ENCODE measurements at regions not wholly inside any gene's neighbourhood (a gene's known extent, or its start where the extent isn't known, plus 50 kb on each side); places are given as distances from the start of the nearest gene placed in this dataset.
"Not testable (repeated sequence)": the region's sequence is repeated elsewhere in the genome, so short reads cannot be mapped to it uniquely, and the experiment has no call there.

GRCh38 chr2:67156796-67157195 is 240.3 kb upstream of the ETAA1 start:
- TF ChIP-seq, protein P1, sequence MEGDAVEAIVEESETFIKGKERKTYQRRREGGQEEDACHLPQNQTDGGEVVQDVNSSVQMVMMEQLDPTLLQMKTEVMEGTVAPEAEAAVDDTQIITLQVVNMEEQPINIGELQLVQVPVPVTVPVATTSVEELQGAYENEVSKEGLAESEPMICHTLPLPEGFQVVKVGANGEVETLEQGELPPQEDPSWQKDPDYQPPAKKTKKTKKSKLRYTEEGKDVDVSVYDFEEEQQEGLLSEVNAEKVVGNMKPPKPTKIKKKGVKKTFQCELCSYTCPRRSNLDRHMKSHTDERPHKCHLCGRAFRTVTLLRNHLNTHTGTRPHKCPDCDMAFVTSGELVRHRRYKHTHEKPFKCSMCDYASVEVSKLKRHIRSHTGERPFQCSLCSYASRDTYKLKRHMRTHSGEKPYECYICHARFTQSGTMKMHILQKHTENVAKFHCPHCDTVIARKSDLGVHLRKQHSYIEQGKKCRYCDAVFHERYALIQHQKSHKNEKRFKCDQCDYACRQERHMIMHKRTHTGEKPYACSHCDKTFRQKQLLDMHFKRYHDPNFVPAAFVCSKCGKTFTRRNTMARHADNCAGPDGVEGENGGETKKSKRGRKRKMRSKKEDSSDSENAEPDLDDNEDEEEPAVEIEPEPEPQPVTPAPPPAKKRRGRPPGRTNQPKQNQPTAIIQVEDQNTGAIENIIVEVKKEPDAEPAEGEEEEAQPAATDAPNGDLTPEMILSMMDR (IDR thresholded peaks at IDR 0.05; ENCODE audit: unreplicated experiment), result no peak
- Mint-ChIP-seq H3K36me3 (ENCODE audit: low read depth, unreplicated experiment) (no peaks in the 10 kb centered on the region), H3K27me3 (ENCODE audit: unreplicated experiment) (no peaks in the 10 kb centered on the region), H3K4me3 (ENCODE audit: unreplicated experiment) (no peak overlapping the region), H3K27ac (ENCODE audit: unreplicated experiment) (no peak overlapping the region), H3K4me1 (ENCODE audit: unreplicated experiment) (no peaks in the 10 kb centered on the region), H3K9me3 (ENCODE audit: unreplicated experiment) (no peaks in the 10 kb centered on the region)
- DNase-seq (ENCODE audit: low spot score), result no peak

DNA sequence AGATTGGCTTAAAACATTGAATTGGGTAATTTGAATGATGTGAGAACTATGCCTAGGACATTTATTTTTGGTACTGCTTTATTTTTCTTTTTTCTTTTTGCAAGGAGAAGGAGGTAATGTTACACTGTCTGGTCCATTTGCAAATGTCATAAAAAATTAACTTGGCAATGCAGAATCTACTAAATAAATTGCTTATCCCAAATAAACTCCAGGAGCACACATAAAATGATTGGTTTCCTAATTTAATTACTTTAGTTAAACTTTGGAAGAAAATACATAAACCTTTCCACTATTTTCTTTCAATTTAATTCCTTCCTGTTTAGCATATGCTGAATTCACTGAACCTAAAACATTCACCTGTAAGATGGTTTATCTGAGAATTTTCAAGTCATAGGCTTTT is 238.4 kb upstream of the ETAA1 start:
- Mint-ChIP-seq H3K36me3 (ENCODE audit: low read depth, unreplicated experiment) (no peaks in the 10 kb centered on the region), H3K4me3 (ENCODE audit: unreplicated experiment) (no peak overlapping the region), H3K4me1 (ENCODE audit: unreplicated experiment) (no peaks in the 10 kb centered on the region), H3K9me3 (ENCODE audit: unreplicated experiment) (no peaks in the 10 kb centered on the region), H3K27ac (ENCODE audit: unreplicated experiment) (no peak overlapping the region), H3K27me3 (ENCODE audit: unreplicated experiment) (no peaks in the 10 kb centered on the region)
- TF ChIP-seq, protein P1 (IDR thresholded peaks at IDR 0.05; ENCODE audit: unreplicated experiment), result no peak
- no peak for DNase-seq (ENCODE audit: low spot score)

DNA sequence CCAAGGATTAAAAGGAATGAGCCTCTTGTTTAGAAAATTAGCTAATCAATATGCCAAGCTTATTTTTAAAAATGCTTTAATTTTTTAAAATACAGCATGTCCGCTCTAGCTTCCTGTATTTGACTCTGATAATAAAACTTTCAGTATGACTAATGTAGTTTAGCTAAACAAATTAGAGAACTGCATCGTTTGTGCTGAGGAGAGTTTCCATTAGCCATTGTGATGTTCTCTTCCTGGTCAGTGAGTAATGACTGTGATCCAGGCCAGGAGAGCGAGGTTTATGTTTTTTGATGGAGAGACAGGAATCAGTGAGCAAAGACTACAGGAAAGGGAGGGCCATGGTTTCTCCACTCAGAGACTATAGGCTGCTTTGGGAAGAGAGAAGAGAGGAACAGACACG is 237.2 kb upstream of the ETAA1 start:
- H3K36me3 Mint-ChIP-seq (ENCODE audit: low read depth, unreplicated experiment), result no peaks in the 10 kb centered on the region
- H3K4me3 Mint-ChIP-seq (ENCODE audit: unreplicated experiment), result no peak overlapping the region
- H3K27ac Mint-ChIP-seq (ENCODE audit: unreplicated experiment), result no peak overlapping the region
- H3K9me3 Mint-ChIP-seq (ENCODE audit: unreplicated experiment), result no peaks in the 10 kb centered on the region
- no peak for DNase-seq (ENCODE audit: low spot score)
- TF ChIP-seq, protein P1 (IDR thresholded peaks at IDR 0.05; ENCODE audit: unreplicated experiment), result no peak
- no peaks in the 10 kb centered on the region for H3K27me3 Mint-ChIP-seq (ENCODE audit: unreplicated experiment)
- no peaks in the 10 kb centered on the region for H3K4me1 Mint-ChIP-seq (ENCODE audit: unreplicated experiment)

- H3K27ac Mint-ChIP-seq (ENCODE audit: unreplicated experiment), result no peak overlapping the region
- no peak for DNase-seq (ENCODE audit: low spot score)
- H3K4me3 Mint-ChIP-seq (ENCODE audit: unreplicated experiment), result no peak overlapping the region
- no peaks in the 10 kb centered on the region for H3K27me3 Mint-ChIP-seq (ENCODE audit: unreplicated experiment)
- TF ChIP-seq, protein P1 (IDR thresholded peaks at IDR 0.05; ENCODE audit: unreplicated experiment), result no peak
- H3K36me3 Mint-ChIP-seq (ENCODE audit: low read depth, unreplicated experiment), result no peaks in the 10 kb centered on the region
- H3K9me3 Mint-ChIP-seq (ENCODE audit: unreplicated experiment), result no peaks in the 10 kb centered on the region
- H3K4me1 Mint-ChIP-seq (ENCODE audit: unreplicated experiment), result peaks cover 6% of the 10 kb centered on the region
Measured at GRCh38 chr2:67164771-67165522, 232.2 kb upstream of the ETAA1 start.

DNA sequence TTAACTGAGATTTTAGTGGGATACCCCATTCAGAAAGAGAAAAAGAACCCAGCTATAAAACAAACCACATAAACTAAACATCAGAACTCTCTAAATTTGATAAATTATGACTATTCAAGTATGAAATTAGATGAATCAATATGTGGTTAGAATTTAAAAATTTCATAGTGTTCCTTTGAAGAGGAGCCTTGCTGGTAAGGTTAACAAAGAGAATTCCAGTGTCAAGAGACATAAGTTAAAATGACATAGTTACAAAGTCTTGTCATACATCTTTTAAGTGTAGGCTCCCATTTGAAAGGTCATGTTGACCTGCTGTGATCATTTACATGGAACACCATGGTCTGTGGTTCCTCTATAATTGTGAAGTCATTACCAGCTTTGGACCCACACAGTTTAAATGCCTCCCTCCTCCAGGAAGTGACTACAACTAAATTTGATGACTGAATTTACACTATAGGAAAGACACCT is 231.6 kb upstream of the ETAA1 start:
- TF ChIP-seq, protein P1 (IDR thresholded peaks at IDR 0.05; ENCODE audit: unreplicated experiment), result no peak
- no peak overlapping the region for H3K27ac Mint-ChIP-seq (ENCODE audit: unreplicated experiment)
- no peak overlapping the region for H3K4me3 Mint-ChIP-seq (ENCODE audit: unreplicated experiment)
- H3K4me1 Mint-ChIP-seq (ENCODE audit: unreplicated experiment), result peaks cover 7% of the 10 kb centered on the region
- DNase-seq (ENCODE audit: low spot score), result no peak
- H3K27me3 Mint-ChIP-seq (ENCODE audit: unreplicated experiment), result no peaks in the 10 kb centered on the region
- H3K36me3 Mint-ChIP-seq (ENCODE audit: low read depth, unreplicated experiment), result no peaks in the 10 kb centered on the region
- no peaks in the 10 kb centered on the region for H3K9me3 Mint-ChIP-seq (ENCODE audit: unreplicated experiment)

DNA sequence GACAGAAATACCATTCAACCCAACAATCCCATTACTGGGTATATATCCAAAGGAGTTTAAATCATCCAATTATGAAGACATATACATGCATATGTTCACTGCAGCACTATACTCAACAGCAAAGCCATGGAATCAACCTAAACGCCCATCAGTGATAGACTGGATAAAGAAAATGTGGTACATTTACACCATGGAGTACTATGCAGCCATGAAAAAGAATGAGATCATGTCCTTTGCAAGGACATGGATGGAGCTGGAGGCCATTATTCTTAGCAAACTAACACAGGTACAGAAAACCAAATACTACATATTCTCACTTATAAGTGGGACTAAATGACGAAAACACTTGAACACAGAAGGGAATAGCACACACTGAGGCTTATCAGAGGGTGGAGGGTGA is 230.6 kb upstream of the ETAA1 start:
- not testable (repeated sequence) for H3K36me3 Mint-ChIP-seq (ENCODE audit: low read depth, unreplicated experiment); DNase-seq (ENCODE audit: low spot score); H3K4me1 Mint-ChIP-seq (ENCODE audit: unreplicated experiment); H3K27me3 Mint-ChIP-seq (ENCODE audit: unreplicated experiment); H3K9me3 Mint-ChIP-seq (ENCODE audit: unreplicated experiment); H3K27ac Mint-ChIP-seq (ENCODE audit: unreplicated experiment); H3K4me3 Mint-ChIP-seq (ENCODE audit: unreplicated experiment)

Measured in endothelial cell (in vitro differentiated cells).